ENCODE measurements at regions not wholly inside any gene's neighbourhood (a gene's known extent, or its start where the extent isn't known, plus 50 kb on each side); places are given as distances from the start of the nearest gene placed in this dataset.

- no peak for TF ChIP-seq CTCF (conservative IDR thresholded peaks at IDR 0.05)
- no peak for DNase-seq (ENCODE audit: extremely low spot score, unreplicated experiment)
- no peak overlapping the region for H3K27ac Mint-ChIP-seq
- peaks cover 5% of the 10 kb centered on the region for H3K4me1 Mint-ChIP-seq (ENCODE audit: unreplicated experiment)
- H3K36me3 Mint-ChIP-seq = peaks cover 23% of the 10 kb centered on the region
- H3K4me3 Mint-ChIP-seq = no peak overlapping the region
- H3K27me3 Mint-ChIP-seq = no peaks in the 10 kb centered on the region
- H3K9me3 Mint-ChIP-seq = peaks cover 12% of the 10 kb centered on the region
Measured at GRCh38 chr14:71377099-71377498, 469.8 kb downstream of the PCNX1 start.

- no peak overlapping the region for H3K27ac Mint-ChIP-seq
Measured at GRCh38 chr14:71380271-71380670, 473.0 kb downstream of the PCNX1 start.

DNA sequence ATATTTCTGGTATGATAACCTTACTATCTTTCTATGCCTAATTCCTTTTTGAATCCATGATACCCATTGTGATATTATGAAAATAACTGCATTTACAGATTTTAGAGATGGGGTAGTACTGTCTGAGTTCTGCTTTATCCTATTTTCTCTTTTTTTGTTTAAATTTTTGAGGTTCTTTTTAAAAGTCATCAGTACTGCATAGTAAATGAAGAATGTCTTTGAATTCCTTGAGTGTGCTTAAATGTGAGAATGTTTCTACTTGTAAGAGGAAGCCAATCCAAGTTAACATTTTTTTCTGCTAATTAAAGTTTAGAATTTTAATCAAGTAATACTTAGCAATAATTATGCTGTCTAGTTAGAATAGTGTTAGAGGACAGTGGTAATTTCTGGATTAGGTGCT is 474.6 kb downstream of the PCNX1 start:
- H3K27me3 Mint-ChIP-seq = no peaks in the 10 kb centered on the region
- H3K36me3 Mint-ChIP-seq = peaks cover 26% of the 10 kb centered on the region
- H3K4me3 Mint-ChIP-seq = no peak overlapping the region
- TF ChIP-seq CTCF (conservative IDR thresholded peaks at IDR 0.05) = no peak
- no peak overlapping the region for H3K27ac Mint-ChIP-seq
- peaks cover 18% of the 10 kb centered on the region for H3K9me3 Mint-ChIP-seq
- DNase-seq (ENCODE audit: extremely low spot score, unreplicated experiment) = no peak
- H3K4me1 Mint-ChIP-seq (ENCODE audit: unreplicated experiment) = peaks cover 29% of the 10 kb centered on the region

More at GRCh38 chr14:71380271-71380670, 473.0 kb downstream of the PCNX1 start:
- H3K9me3 Mint-ChIP-seq = peaks cover 18% of the 10 kb centered on the region
- H3K4me1 Mint-ChIP-seq (ENCODE audit: unreplicated experiment) = peaks cover 29% of the 10 kb centered on the region
- TF ChIP-seq CTCF (conservative IDR thresholded peaks at IDR 0.05) = no peak
- H3K27me3 Mint-ChIP-seq = no peaks in the 10 kb centered on the region
- no peak overlapping the region for H3K4me3 Mint-ChIP-seq
- H3K36me3 Mint-ChIP-seq = peaks cover 23% of the 10 kb centered on the region
- no peak for DNase-seq (ENCODE audit: extremely low spot score, unreplicated experiment)

DNA sequence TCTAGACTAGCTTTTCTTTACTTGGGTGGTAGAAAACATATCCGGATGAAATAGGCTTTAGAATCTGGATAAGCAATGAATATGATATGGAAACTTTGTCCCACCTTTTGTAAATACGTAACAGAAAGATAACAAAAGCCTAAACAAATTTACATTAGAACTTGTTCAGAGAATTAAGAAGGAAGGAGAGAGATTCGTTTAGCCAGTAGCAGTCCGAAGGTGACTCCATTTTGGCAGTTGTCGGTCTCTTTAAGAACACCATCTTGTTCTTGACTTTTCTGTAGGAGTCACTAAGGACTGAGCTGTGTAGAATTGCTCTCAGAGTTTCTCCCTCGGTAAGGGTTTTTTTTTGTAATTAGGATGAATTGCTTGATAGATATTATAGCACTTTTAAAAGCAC is 475.1 kb downstream of the PCNX1 start:
- no peak for DNase-seq (ENCODE audit: extremely low spot score, unreplicated experiment)
- H3K9me3 Mint-ChIP-seq = peaks cover 18% of the 10 kb centered on the region
- peaks cover 26% of the 10 kb centered on the region for H3K36me3 Mint-ChIP-seq
- TF ChIP-seq CTCF (conservative IDR thresholded peaks at IDR 0.05) = no peak
- H3K4me3 Mint-ChIP-seq = no peak overlapping the region
- no peaks in the 10 kb centered on the region for H3K27me3 Mint-ChIP-seq
- H3K27ac Mint-ChIP-seq = no peak overlapping the region
- H3K4me1 Mint-ChIP-seq (ENCODE audit: unreplicated experiment) = peaks cover 29% of the 10 kb centered on the region

DNA sequence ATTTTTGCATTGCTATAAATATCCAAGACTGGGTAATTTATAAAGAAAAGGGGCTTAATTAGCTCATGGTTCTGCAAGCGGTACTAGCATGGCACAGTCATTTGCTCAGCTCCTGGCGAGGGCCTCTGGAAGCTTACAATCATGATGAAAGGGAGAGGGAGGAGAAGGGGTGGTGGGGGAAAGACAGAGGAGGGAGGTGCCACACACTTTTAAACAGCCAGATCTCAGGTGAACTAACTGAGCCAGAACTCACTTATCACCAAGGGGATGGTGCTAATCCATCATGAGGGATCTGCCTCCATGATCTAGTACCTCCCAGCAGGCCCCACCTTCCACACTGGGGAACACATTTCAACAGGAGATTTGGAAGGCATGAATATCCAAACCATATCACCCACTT is 476.3 kb downstream of the PCNX1 start:
- peaks cover 13% of the 10 kb centered on the region for H3K9me3 Mint-ChIP-seq
- no peak for DNase-seq (ENCODE audit: extremely low spot score, unreplicated experiment)
- H3K36me3 Mint-ChIP-seq = peaks cover 20% of the 10 kb centered on the region
- H3K27me3 Mint-ChIP-seq = no peaks in the 10 kb centered on the region
- no peak for TF ChIP-seq CTCF (conservative IDR thresholded peaks at IDR 0.05)
- H3K4me1 Mint-ChIP-seq (ENCODE audit: unreplicated experiment) = peaks cover 35% of the 10 kb centered on the region
- no peak overlapping the region for H3K4me3 Mint-ChIP-seq
- no peak overlapping the region for H3K27ac Mint-ChIP-seq

Measured in type B pancreatic cell (in vitro differentiated cells).